GM18499 (cell line): ENCODE measurements at regions not wholly inside any gene's neighbourhood (a gene's known extent, or its start where the extent isn't known, plus 50 kb on each side); places are given as distances from the start of the nearest gene placed in this dataset.

Source experiments
- ATAC-seq: cut with Tn5 transposase; IDR thresholded peaks from one replicate; pipeline ENCODE4 v1.9.1; 2021; ENCODE audit warnings: moderate number of reproducible peaks; ENCODE audit not compliant: insufficient read depth, unreplicated experiment

DNA sequence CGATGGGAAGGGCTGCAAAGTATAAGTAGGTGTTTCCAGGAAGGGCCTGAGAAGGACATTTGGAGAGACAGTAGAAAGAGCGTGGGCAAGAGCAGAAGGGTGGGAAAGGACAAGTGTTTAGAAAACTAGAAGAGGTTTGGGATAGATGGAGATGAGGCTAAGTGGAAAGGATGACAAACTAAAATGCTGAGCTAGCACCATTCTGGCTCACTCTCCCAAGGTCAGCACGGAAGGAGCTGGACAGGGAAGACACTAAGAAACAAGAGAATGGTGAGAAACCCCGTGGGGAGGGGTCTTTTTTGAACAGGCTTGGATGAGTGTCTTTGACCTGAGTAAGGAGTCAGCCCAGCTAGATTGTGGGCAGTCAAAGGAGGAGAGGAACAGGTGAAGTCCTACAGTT lies 286.0 kb downstream of the CDK5RAP2 start:
- no peak for ATAC-seq

DNA sequence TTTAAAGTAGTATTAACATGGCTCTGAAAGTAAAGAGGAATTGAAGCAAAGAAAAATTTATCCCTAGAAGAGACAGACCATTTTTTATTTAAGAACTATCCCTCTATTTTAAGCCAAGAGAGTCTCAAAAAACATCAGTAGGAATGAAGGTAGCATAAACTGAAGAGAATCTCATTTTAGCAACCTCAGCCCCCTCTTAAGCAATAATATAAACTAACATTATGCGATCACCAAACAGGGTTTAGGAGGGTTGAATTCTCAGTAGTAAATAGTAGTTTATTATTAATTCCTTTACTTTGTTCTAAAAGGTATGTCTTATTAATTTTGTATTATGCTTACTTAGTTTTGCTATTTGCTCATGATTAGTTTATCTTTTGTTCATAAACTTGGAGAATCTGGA lies 287.4 kb downstream of the CDK5RAP2 start:
- ATAC-seq, result no peak

GRCh38 chr9:120291050-120291449 lies 288.9 kb downstream of the CDK5RAP2 start:
- no peak for ATAC-seq

DNA sequence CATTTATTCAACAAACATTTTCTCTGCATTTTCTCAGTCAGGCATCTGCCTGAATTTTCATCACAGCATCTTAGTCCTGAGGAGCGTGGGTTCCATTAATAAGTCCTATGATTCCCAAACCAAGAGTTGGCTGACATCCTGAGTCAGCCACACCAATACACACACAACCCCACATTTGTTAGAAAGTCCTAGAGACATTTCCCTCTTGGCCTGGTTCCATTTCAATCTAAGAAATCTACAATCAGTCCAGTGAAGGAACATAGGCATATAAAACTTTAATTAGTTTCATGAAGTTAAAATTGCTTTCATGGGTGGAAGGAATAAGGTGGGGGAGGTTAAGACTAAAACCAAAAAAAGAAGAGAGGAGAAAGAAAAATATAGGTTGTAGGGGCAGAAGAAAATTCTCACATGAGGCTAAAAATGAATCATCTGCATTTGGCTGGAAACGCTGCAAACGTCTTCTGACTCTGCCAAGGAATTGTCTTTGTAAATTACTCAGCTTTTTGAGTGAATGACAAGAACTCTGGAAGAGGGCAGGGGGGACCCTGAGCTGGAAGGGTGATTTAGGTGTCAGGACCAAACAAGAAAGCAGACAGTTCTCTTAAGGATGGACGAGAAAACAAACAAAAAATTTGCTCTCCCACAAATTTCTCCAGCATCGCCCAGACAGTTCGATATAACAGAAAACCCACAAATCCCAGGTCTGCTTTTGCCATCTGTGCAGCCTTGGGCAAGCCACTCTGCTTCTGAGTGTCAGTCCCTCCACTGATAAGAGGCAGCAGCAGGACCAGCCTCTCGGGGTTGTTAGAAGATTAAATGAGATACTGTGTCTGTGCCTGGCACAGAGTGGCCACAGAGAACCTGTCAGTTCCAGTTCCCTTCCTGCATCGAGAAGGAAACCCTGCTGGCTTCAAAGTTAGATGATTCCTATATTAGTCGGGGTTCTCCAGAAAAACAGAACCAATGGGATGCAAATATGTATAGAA lies 289.7 kb downstream of the CDK5RAP2 start:
- no peak for ATAC-seq

GRCh38 chr9:120289098-120289497 lies 290.9 kb downstream of the CDK5RAP2 start:
- ATAC-seq, result no peak

DNA sequence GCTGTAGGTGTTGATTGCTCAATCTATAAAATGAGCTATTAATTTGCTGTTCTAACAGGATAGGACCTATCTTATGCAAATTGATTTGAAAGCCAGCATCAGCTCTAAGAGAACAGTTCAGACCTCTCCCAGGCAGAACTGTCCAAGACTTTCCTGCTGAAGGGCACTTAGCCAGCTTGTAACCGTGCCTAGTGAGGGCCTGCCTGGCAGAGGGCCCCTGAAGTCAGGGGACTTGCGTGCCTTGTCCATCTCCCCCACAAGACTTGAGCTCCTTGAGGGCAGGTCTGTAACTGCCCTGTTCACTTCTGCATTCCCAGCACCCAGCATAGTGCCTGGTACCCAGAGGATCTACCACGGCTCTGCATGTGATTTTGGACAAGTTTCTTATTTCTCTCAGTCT lies 293.4 kb downstream of the CDK5RAP2 start:
- ATAC-seq, result no peak

DNA sequence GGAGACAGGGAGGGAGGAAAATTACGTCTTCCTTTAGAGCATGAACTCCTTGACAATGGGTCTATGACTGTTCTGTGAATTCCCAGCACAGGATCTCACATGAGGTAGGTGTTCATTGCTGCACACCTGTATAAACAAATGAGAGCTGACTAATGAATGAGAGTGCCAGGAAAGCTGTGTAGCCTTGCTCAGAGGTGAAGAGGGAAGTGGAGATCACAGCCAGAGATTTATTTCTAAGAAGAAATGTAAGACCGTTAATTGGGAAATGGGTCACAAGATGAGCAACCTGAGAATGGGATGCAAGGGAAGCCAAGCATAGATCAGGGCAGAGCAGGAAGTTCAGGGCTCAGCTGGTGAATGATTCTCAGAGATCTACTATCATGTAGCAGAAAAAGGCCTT lies 295.1 kb downstream of the CDK5RAP2 start:
- ATAC-seq, result no peak

GRCh38 chr9:120281665-120282064 lies 298.3 kb downstream of the CDK5RAP2 start:
- no peak for ATAC-seq

- ATAC-seq, result no peak
These were observed 312.0 kb downstream of the CDK5RAP2 start for GRCh38 chr9:120267929-120268328.

DNA sequence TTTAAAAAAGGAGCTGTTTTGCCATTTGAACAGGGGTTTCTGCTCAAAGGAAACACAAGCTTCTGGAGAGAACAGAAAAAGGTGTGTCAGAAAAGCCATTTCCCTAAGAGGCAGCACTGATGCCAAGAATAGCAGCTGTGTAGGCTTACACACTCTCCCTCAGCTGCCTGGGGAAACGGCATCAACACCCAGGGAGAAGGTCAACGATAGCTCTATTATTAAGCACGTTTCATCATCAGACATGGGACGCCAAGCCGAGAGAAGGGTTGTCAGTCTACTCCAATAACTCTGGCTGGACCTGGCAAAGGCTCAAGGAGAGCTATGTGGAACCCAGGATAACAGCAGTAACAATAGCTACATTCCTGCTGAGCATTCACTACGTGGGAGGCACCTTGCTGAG lies 314.2 kb downstream of the CDK5RAP2 start:
- ATAC-seq, result no peak

- no peak for ATAC-seq
These were observed 315.4 kb downstream of the CDK5RAP2 start for GRCh38 chr9:120264528-120264927.

DNA sequence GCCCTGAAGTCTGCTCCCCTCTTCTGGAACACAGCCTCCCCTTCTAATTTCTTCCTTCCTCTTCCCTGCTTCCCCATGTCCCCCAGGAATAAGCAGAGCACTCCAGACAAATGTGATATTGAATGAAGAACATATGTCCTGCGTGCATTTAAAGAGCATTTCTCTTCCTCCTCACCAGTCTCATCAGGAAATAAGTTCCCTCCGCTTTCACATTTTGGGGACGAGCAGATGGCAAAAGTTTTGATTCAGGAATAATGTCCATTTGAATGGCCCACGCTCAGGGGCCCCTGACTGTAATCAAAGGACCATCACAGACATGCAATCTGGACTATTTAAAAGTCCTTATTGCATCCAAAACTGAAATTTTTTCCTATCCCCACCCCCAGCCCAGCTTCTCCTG lies 316.1 kb downstream of the CDK5RAP2 start:
- no peak for ATAC-seq

DNA sequence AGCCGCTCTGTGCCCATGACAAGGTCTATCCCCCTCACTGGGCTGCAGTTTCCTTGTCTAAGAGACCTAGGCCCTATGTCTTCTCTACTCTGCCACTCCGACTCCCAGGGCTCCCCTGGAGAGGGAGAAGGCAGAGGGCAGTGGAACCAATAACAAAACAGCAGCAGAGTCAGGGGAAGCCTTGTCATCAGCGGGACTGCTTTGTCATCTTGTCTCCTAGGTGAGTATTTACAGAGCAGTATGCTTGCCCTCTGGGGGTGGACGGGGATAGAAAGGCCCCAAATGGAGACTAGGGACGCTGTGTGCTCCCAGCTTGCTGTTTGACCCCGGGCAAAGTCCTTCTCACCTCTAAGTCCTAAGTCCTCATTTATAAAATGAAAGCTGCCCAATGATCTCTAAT lies 318.5 kb downstream of the CDK5RAP2 start:
- ATAC-seq, result no peak

GRCh38 chr9:120259100-120259499 lies 320.9 kb downstream of the CDK5RAP2 start:
- ATAC-seq, result no peak

DNA sequence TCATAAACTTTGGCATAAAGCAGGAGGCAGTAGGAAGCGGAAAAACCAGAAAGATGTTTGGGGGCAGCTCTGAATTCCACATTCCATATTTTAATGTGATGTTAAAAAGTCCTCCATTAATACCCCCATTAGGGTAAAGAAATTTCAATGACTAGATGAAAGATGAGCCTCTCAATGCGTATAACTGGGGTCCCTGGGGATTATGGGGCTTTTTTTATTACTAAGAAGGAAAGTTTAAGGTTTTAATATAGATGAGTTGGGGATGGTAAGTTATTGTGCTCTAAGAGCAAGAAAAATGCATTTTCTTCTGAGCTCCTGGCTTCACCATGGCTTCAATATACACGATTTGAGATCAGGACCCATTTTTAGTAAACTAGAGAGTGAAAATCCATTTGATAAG lies 321.9 kb downstream of the CDK5RAP2 start:
- ATAC-seq, result no peak

DNA sequence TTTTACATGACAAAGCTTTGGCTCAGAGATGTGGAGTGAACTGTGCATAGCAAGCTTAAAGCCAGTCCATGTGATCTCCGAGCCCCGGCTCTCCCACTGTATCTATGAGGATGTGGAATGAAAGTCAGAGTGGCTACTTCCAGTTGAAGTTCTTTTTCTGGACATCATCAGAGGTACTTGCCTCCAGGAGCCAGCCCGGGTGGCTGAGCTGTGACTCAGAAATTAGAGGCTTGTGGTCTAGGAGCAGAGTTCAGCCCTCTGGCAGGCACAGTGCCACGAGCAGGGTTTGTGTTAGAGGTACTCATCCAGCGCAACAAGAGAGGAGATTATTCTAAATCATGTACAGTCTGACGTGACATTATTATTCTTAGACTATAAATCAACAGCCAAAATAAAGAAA lies 322.5 kb downstream of the CDK5RAP2 start:
- no peak for ATAC-seq

GRCh38 chr9:120256146-120256545 lies 323.8 kb downstream of the CDK5RAP2 start:
- ATAC-seq, result no peak

GRCh38 chr9:120252248-120252647 lies 327.7 kb downstream of the CDK5RAP2 start:
- ATAC-seq, result no peak

DNA sequence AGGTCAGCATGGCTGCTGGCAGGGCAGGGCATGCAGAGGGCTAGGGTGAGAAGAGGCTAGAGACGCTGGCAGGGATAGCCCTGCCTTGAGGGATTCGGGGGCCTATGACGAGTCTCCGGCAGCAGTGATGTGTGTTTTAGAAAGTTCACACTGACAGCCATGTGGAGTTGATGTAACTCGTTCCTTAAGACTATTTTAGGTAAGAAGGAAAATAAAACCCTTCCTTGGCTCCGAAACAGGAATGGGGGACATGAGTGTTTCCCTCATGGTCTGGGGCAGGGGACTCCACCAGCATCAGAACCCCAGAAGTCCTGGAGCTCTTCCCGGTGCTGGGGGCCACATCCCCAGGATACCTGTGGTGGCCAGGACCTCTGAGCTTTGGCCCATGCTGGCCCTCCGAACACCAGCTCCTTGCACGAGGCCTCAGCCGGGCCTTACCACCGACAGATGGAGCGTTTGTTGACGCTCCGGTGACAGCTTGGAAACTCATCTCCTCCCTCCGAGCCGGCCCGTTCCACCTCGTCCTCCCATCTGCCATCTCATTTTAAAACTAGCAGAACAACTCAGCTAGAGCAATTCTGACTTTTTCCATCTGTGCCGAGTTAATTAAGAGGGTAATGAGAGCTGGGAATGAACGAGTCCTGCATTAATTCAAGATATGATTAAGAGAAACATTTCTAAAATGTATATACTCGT lies 337.7 kb downstream of the CDK5RAP2 start:
- ATAC-seq, result no peak

DNA sequence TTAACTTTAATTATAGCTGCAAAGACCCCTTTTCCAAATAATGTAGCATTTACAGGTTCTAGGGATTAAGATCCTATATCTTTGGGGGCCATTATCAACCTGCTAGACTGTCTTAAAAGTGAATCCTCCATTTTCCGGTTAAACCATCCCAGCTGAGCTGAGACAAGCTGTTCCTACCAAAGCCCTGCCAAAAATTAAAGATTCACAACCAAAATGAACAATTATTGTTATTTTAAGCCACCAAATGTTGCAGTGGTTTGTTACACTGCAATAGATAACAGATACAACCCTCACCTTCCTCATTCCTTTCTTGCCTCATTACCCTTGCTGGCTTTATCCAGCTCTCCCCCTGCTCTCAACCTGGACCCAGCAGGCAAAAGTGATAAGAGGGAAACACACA lies 343.4 kb downstream of the CDK5RAP2 start:
- ATAC-seq, result no peak

- no peak for ATAC-seq
These were observed 344.9 kb downstream of the CDK5RAP2 start for GRCh38 chr9:120235081-120235480.

- ATAC-seq, result no peak
These were observed 349.7 kb downstream of the CDK5RAP2 start for GRCh38 chr9:120230227-120230626.
